ENCODE measurements at regions not wholly inside any gene's neighbourhood (a gene's known extent, or its start where the extent isn't known, plus 50 kb on each side); places are given as distances from the start of the nearest gene placed in this dataset.

DNA sequence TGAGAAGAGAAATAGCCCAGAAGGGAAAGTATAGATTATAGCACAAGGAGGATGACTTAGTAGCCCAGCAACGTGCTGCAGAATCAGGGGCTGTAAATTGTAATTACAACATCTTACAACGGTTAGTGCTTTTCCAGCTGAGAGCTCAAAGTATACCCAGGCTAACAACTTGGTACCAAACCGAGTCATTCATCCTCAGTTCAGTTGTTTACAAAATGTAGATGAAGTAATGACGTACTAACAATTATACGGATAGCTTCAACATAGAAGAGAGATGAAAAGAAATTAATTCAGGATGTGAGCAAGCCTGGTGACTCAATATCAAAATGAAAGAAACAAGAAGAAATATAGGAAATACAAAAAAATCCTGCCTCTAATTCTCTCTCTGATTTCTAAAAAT, 99.2 kb downstream of the DYNAP start:
- no peak overlapping the region for H3K4me3 ChIP-seq (ENCODE audit: low read depth, low read length, poor library complexity, severe bottlenecking)

GRCh38 chr18:54692463-54692862, 101.4 kb downstream of the DYNAP start:
- Histone ChIP-seq H3K79me2 (ENCODE audit: insufficient read depth, low read length) (no peaks in the 10 kb centered on the region), H3K27ac (ENCODE audit: low read depth, low read length, poor library complexity, severe bottlenecking) (no peak overlapping the region), H4K20me1 (ENCODE audit: insufficient read depth, low read length) (no peaks in the 10 kb centered on the region), H3K36me3 (ENCODE audit: insufficient read depth, low read length) (no peaks in the 10 kb centered on the region), H3K9me2 (ENCODE audit: low read depth, low read length) (no peaks in the 10 kb centered on the region), H2AFZ (ENCODE audit: low read length) (no peak overlapping the region), H3K27me3 (ENCODE audit: insufficient read depth, low read length) (no peaks in the 10 kb centered on the region), H3K4me1 (ENCODE audit: insufficient read depth, low read length, severe bottlenecking) (no peaks in the 10 kb centered on the region), H3K9ac (ENCODE audit: low read length) (no peak overlapping the region), H3K4me3 (ENCODE audit: low read depth, low read length, poor library complexity, severe bottlenecking) (no peak overlapping the region), H3F3A (ENCODE audit: insufficient read depth, low read length) (no peaks in the 10 kb centered on the region), H3K9me3 (ENCODE audit: low read length) (no peaks in the 10 kb centered on the region), H3K4me2 (ENCODE audit: low read length) (no peak overlapping the region)
- TF ChIP-seq EZH2 (IDR thresholded peaks at IDR 0.05; ENCODE audit: borderline replicate concordance, low read length), result no peak
- TF ChIP-seq, protein P1, sequence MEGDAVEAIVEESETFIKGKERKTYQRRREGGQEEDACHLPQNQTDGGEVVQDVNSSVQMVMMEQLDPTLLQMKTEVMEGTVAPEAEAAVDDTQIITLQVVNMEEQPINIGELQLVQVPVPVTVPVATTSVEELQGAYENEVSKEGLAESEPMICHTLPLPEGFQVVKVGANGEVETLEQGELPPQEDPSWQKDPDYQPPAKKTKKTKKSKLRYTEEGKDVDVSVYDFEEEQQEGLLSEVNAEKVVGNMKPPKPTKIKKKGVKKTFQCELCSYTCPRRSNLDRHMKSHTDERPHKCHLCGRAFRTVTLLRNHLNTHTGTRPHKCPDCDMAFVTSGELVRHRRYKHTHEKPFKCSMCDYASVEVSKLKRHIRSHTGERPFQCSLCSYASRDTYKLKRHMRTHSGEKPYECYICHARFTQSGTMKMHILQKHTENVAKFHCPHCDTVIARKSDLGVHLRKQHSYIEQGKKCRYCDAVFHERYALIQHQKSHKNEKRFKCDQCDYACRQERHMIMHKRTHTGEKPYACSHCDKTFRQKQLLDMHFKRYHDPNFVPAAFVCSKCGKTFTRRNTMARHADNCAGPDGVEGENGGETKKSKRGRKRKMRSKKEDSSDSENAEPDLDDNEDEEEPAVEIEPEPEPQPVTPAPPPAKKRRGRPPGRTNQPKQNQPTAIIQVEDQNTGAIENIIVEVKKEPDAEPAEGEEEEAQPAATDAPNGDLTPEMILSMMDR (IDR thresholded peaks at IDR 0.05; ENCODE audit: low read length), result no peak

More for the DNA sequence above, 99.2 kb downstream of the DYNAP start:
- no peaks in the 10 kb centered on the region for H3K27me3 ChIP-seq (ENCODE audit: insufficient read depth, low read length)
- no peaks in the 10 kb centered on the region for H3K79me2 ChIP-seq (ENCODE audit: insufficient read depth, low read length)
- no peaks in the 10 kb centered on the region for H3F3A ChIP-seq (ENCODE audit: insufficient read depth, low read length)
- no peaks in the 10 kb centered on the region for H3K9me2 ChIP-seq (ENCODE audit: low read depth, low read length)
- no peak overlapping the region for H3K9ac ChIP-seq (ENCODE audit: low read length)
- no peaks in the 10 kb centered on the region for H4K20me1 ChIP-seq (ENCODE audit: insufficient read depth, low read length)
- H3K36me3 ChIP-seq (ENCODE audit: insufficient read depth, low read length), result no peaks in the 10 kb centered on the region
- no peak overlapping the region for H2AFZ ChIP-seq (ENCODE audit: low read length)
- TF ChIP-seq, protein P1 (IDR thresholded peaks at IDR 0.05; ENCODE audit: low read length), result no peak
- TF ChIP-seq EZH2 (IDR thresholded peaks at IDR 0.05; ENCODE audit: borderline replicate concordance, low read length), result no peak
- no peaks in the 10 kb centered on the region for H3K4me1 ChIP-seq (ENCODE audit: insufficient read depth, low read length, severe bottlenecking)
- no peaks in the 10 kb centered on the region for H3K9me3 ChIP-seq (ENCODE audit: low read length)
- H3K4me2 ChIP-seq (ENCODE audit: low read length), result no peak overlapping the region
- H3K27ac ChIP-seq (ENCODE audit: low read depth, low read length, poor library complexity, severe bottlenecking), result no peak overlapping the region

DNA sequence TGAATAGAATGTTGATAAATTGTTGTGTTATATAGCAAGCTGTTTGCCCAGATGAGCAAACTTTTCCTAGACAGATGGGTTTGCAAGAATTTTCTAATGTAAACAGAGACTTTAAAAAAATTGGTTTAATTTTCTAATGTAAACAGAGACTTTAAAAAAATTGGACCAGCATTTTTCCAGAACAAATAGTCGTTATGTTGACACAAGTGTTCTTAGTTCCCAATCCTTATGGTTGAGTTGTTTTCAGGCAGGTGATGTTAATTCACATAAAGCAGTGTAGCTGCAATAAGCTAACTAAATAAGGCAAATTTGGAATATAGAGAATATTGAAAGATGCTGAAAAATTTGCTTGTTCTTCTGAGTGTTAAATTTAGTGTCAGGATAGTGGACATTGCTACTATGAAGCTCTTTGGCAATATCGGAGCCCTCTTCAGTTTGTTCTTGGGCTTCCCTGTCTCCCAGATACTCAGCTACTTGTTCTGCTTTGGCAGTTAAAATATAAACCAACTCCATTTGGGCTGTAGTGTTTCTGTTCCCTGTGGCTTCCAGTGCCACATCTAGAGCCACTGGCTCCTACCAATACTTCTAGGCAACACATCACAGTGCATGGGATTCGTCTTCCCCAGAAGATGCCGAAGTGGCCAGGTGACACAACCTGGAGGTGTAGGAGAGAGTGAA, 105.7 kb downstream of the DYNAP start:
- no peaks in the 10 kb centered on the region for H4K20me1 ChIP-seq (ENCODE audit: insufficient read depth, low read length)
- H3K79me2 ChIP-seq (ENCODE audit: insufficient read depth, low read length), result no peaks in the 10 kb centered on the region
- no peak for TF ChIP-seq EZH2 (IDR thresholded peaks at IDR 0.05; ENCODE audit: borderline replicate concordance, low read length)
- TF ChIP-seq, protein P1 (IDR thresholded peaks at IDR 0.05; ENCODE audit: low read length), result no peak
- no peaks in the 10 kb centered on the region for H3K36me3 ChIP-seq (ENCODE audit: insufficient read depth, low read length)
- no peaks in the 10 kb centered on the region for H3K9me3 ChIP-seq (ENCODE audit: low read length)
- H3K27me3 ChIP-seq (ENCODE audit: insufficient read depth, low read length), result no peaks in the 10 kb centered on the region
- no peak overlapping the region for H3K4me2 ChIP-seq (ENCODE audit: low read length)
- no peak overlapping the region for H3K4me3 ChIP-seq (ENCODE audit: low read depth, low read length, poor library complexity, severe bottlenecking)
- no peak overlapping the region for H2AFZ ChIP-seq (ENCODE audit: low read length)
- no peak overlapping the region for H3K9ac ChIP-seq (ENCODE audit: low read length)
- H3K4me1 ChIP-seq (ENCODE audit: insufficient read depth, low read length, severe bottlenecking), result no peaks in the 10 kb centered on the region
- H3K9me2 ChIP-seq (ENCODE audit: low read depth, low read length), result no peaks in the 10 kb centered on the region
- H3F3A ChIP-seq (ENCODE audit: insufficient read depth, low read length), result no peaks in the 10 kb centered on the region
- no peak overlapping the region for H3K27ac ChIP-seq (ENCODE audit: low read depth, low read length, poor library complexity, severe bottlenecking)
